ENCODE measurements at regions not wholly inside any gene's neighbourhood (a gene's known extent, or its start where the extent isn't known, plus 50 kb on each side); places are given as distances from the start of the nearest gene placed in this dataset.

- TF ChIP-seq CTCF (IDR thresholded peaks at IDR 0.05) (no peak), POLR2A (IDR thresholded peaks at IDR 0.05) (no peak)
These were observed 613.3 kb downstream of the TUSC7 start for GRCh38 chr3:117322866-117323265.

Measured in thyroid gland (tissue), 4 donors.